ENCODE measurements at regions not wholly inside any gene's neighbourhood (a gene's known extent, or its start where the extent isn't known, plus 50 kb on each side); places are given as distances from the start of the nearest gene placed in this dataset.
A peak's percentile ranks its signal among the peaks of the same experiment; 100 is the strongest.

DNA sequence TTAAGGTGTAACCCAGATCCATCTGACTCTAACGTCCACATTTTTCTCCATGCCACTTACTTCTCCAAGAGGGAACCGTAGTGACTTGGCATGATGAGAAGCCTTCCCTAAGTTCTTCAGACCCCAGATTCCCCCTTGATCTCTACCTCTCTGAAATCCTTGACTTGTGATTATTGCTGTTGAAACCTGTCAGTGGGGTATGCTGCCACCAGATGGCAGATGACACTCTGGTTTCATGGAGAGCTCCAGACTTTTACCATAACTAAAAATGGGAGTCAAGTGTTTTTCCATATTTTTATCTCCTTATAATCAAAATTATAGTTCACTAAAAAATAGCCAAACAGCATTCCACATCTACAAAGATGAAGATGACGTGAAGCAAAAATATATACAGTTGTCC, 504.2 kb downstream of the SOX6 start:
- TF ChIP-seq, protein P1, sequence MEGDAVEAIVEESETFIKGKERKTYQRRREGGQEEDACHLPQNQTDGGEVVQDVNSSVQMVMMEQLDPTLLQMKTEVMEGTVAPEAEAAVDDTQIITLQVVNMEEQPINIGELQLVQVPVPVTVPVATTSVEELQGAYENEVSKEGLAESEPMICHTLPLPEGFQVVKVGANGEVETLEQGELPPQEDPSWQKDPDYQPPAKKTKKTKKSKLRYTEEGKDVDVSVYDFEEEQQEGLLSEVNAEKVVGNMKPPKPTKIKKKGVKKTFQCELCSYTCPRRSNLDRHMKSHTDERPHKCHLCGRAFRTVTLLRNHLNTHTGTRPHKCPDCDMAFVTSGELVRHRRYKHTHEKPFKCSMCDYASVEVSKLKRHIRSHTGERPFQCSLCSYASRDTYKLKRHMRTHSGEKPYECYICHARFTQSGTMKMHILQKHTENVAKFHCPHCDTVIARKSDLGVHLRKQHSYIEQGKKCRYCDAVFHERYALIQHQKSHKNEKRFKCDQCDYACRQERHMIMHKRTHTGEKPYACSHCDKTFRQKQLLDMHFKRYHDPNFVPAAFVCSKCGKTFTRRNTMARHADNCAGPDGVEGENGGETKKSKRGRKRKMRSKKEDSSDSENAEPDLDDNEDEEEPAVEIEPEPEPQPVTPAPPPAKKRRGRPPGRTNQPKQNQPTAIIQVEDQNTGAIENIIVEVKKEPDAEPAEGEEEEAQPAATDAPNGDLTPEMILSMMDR (IDR thresholded peaks at IDR 0.05; ENCODE audit: insufficient read depth, missing control alignments) = peak; percentile 50
- no peak for DNase-seq (ENCODE audit: insufficient read length, low spot score)
- no peak for FAIRE-seq

DNA sequence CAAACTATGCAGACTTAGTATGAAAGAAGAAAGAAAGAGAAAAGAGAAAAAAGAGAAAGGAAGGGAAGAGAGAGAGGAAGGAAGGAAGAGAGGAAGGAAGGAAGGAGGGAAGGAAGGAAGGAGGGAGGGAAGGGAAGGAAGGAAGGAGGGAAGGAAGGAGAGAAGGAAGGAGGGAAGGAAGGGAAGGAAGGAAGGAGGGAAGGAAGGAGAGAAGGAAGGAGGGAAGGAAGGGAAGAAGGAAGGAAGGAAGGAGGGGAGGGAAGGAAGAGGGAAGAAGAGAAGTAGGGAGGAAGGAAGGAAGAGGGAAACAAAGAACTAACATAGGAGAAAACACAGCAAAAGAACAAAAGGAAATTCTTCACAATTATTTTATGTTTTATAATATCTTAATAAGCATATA, 502.1 kb downstream of the SOX6 start:
- TF ChIP-seq, protein P1 (IDR thresholded peaks at IDR 0.05; ENCODE audit: insufficient read depth, missing control alignments) = no peak
- FAIRE-seq (no peak), DNase-seq (ENCODE audit: insufficient read length, low spot score) (no peak)

DNA sequence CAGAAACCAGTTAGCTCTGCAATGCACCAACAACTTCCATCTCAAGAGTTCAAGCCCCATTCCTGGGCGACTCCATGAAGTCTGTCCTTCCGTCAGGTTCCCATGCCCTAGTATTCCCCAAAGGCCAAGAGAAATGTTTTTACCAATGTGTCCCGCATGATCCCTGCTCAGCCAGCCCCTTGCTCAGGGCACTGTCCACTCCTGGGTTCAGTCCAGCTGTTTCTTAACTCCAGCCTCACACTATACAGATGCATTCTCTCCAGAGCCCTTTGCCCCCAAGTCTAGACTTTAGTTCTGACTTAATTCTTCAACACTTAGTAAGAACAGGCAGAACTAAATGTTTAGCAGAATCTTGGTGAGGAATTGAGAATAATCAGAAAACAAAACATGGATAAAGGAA, 497.5 kb downstream of the SOX6 start:
- FAIRE-seq = no peak

DNA sequence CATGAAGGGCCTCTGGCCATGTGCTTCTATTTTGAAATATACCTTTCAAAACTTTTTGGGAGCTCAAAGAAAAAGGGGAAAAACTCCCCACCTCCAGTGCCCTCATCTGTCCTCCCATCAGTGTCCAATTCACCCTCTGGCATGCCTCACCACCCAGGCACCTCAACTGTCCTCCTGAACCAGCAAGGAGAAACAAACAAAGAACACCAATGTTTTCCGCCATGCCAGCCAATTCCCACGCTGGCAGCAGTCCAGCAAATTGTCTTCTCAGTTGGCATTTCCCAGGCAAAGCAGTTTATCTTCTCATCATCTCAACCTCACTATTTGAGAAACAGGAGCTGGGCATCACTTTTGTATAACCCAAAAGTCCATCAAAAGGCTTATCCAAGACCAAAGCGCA, 496.9 kb downstream of the SOX6 start:
- DNase-seq (ENCODE audit: insufficient read length, low spot score) (no peak), FAIRE-seq (no peak)
- TF ChIP-seq, protein P1 (IDR thresholded peaks at IDR 0.05; ENCODE audit: insufficient read depth, missing control alignments) = no peak

More for the DNA sequence above, 497.5 kb downstream of the SOX6 start:
- DNase-seq (ENCODE audit: insufficient read length, low spot score) = no peak
- TF ChIP-seq, protein P1 (IDR thresholded peaks at IDR 0.05; ENCODE audit: insufficient read depth, missing control alignments) = no peak

DNA sequence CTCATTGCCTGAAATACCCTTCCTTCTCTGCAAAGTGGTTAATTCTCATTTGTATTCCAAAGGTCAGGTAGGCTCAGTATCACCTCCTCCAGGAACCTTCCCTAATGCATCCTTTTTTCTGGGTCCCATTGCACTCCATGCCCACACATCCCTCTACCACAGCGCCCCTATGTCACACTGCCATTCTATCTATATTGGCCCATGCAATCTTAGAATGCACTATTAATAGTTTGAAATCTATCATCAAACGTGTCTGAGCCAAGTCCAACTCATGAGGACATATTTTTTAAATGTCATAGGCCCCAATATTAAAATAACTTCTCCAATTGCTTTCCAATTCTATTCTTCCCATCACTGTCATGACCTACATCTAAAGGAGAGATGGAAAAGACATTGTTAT, 495.1 kb downstream of the SOX6 start:
- TF ChIP-seq, protein P1 (IDR thresholded peaks at IDR 0.05; ENCODE audit: insufficient read depth, missing control alignments) = no peak
- no peak for FAIRE-seq
- DNase-seq (ENCODE audit: insufficient read length, low spot score) = no peak

DNA sequence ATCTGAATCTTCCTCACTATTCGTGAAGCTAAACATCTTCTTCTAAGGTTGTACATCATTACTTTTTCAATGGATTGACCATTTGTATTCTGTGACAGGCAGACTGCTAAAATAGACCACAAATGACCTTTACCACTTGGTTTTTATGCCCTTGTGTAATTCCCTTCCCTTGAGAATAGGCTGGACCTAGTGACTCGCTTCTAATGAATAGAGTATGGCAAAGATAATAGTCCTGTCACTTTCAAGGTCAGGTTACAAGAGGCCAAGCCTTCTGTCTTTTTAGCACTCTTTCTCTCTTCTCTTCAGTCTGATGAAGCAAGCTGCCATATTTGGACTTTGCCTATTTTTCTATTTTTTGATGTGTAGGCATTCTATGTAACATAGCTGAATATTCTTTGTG, 492.9 kb downstream of the SOX6 start:
- FAIRE-seq = no peak
- no peak for DNase-seq (ENCODE audit: insufficient read length, low spot score)
- TF ChIP-seq, protein P1 (IDR thresholded peaks at IDR 0.05; ENCODE audit: insufficient read depth, missing control alignments) = no peak

DNA sequence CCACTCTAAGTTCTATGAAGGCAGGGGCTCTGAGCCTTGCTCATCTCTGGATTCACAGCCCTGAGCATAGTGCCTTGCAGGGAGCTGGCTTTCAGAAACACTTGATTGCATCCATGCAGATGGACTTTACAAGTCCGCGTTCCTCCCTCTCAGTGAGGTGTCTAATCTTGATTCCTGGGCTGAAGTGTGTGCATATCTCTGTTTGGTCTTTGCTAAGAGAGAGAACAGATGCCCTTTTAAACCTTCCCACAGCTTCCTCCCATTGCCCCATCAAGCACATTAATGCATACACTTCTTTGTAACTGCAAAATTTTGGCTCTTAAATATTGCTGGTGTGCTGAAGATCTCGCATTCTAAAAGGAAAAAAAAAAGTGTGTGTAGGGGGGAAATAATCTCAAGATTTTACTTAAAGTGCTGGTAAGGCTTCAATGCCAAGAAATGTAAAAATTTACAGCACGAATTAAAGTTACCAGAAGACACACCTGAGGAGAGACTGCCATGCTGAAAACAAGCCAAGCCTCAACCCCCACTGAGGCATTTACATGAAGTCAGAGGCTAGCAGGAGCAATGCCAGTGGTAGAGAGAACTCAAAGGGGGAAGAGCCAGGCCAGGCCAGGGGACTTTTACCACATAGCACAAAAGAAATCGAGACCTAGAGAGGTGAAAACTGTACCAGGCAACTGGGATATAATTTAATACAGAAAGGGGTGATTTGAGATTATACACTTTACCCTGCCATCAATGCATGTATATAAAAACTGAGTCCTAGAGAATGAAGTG, 492.1 kb downstream of the SOX6 start:
- FAIRE-seq = no peak
- TF ChIP-seq, protein P1 (IDR thresholded peaks at IDR 0.05; ENCODE audit: insufficient read depth, missing control alignments) = no peak
- DNase-seq (ENCODE audit: insufficient read length, low spot score) = no peak
